H1 (cell line): ENCODE measurements at regions not wholly inside any gene's neighbourhood (a gene's known extent, or its start where the extent isn't known, plus 50 kb on each side); places are given as distances from the start of the nearest gene placed in this dataset.

Experiments
- CTCF ChIA-PET: fragments of 300-600 bp; sonication (Branson Sonifier 250); formaldehyde crosslinking; loops from one replicate; lab custom pipeline; 2021; ENCODE audit not compliant: partially characterized antibody; lab: Charles Lee
- POLR2A ChIA-PET: fragments of 300-600 bp; sonication (Branson Sonifier 250); formaldehyde crosslinking; loops from one replicate; lab custom pipeline; 2021; ENCODE audit warnings: inconsistent platforms; ENCODE audit not compliant: partially characterized antibody; lab: Charles Lee
- DNase-seq, 2 experiments: peaks; one replicate each; pipeline versions ENCODE4 v3.0.0 to v3.0.0-alpha.2; 2010 to 2022; ENCODE audit warnings: low spot score in 2 of 2, low read depth in 1 of 2, mixed read lengths in 1 of 2
- FAIRE-seq: peaks from 2 replicates; lab custom pipeline; 2011; peaks lifted over from hg19 to GRCh38; lab: Jason Lieb, UNC
- H2AFZ ChIP-seq: 2 replicates; pipeline ENCODE4 v1.8.1; 2012; ENCODE audit warnings: low read length, inconsistent platforms
- H2AK5ac ChIP-seq: 2 replicates; pipeline ENCODE4 v1.6.1; 2013; ENCODE audit warnings: low read depth, low read length
- H2BK120ac ChIP-seq: replicated peaks from 2 replicates; pipeline ENCODE3; 2013; ENCODE audit warnings: low read depth, low read length, inconsistent platforms
- H2BK12ac ChIP-seq: 2 replicates; pipeline ENCODE4 v1.6.1; 2013; ENCODE audit warnings: low read depth, low read length
- H2BK15ac ChIP-seq: 2 replicates; pipeline ENCODE4 v1.6.1; 2013; ENCODE audit warnings: low read length
- H2BK20ac ChIP-seq: 2 replicates; pipeline ENCODE4 v1.6.1; 2013; ENCODE audit warnings: low read length
- H2BK5ac ChIP-seq: 2 replicates; pipeline ENCODE4 v1.6.1; 2013; ENCODE audit warnings: low read depth, low read length
- H3K14ac ChIP-seq: 2 replicates; pipeline ENCODE4 v1.6.1; 2013; ENCODE audit warnings: inconsistent platforms; ENCODE audit not compliant: insufficient read length
- H3K18ac ChIP-seq: 2 replicates; pipeline ENCODE4 v1.6.1; 2013; ENCODE audit warnings: low read length; ENCODE audit errors: extremely low read depth
- H3K23ac ChIP-seq: 2 replicates; pipeline ENCODE4 v1.6.1; 2013; ENCODE audit warnings: inconsistent platforms; ENCODE audit not compliant: insufficient read length
- H3K23me2 ChIP-seq: 2 replicates; pipeline ENCODE4 v1.6.1; 2013; ENCODE audit warnings: low read depth, low read length
- H3K27ac ChIP-seq: 2 replicates; pipeline ENCODE4 v1.6.1; 2011; ENCODE audit warnings: low read depth, low read length, inconsistent platforms
- H3K27me3 ChIP-seq, 4 experiments: replicated peaks in 1 of 4; 1 replicate in 1 of 4; 2 replicates in 3 of 4; pipeline versions ENCODE4 v1.6.1 to v1.8.1; 2011 to 2013; ENCODE audit warnings: low read length in 3 of 4, mild to moderate bottlenecking in 3 of 4, inconsistent platforms in 2 of 4, mixed read lengths in 2 of 4, moderate library complexity in 1 of 4; ENCODE audit not compliant: control insufficient read depth in 3 of 4, insufficient read depth in 3 of 4; ENCODE audit errors: extremely low read depth in 1 of 4
- H3K36me3 ChIP-seq, 4 experiments: 2 replicates each; pipeline versions ENCODE4 v1.6.1 to v1.8.1; 2011 to 2013; ENCODE audit warnings: mild to moderate bottlenecking in 4 of 4, low read length in 3 of 4, moderate library complexity in 2 of 4, control low read depth in 1 of 4, inconsistent platforms in 1 of 4; ENCODE audit not compliant: insufficient read depth in 4 of 4, control insufficient read depth in 2 of 4
- H3K4ac ChIP-seq: replicated peaks from 2 replicates; pipeline ENCODE3; 2013; ENCODE audit warnings: low read length, low read depth, mixed read lengths, inconsistent platforms; ENCODE audit not compliant: insufficient read length
- H3K4me1 ChIP-seq, 4 experiments: replicated peaks in 1 of 4; 1 replicate in 1 of 4; 2 replicates in 3 of 4; pipeline versions ENCODE4 v1.6.1 to v1.8.1; 2011 to 2013; ENCODE audit warnings: low read length in 3 of 4, inconsistent platforms in 2 of 4, mixed read lengths in 1 of 4; ENCODE audit not compliant: insufficient read depth in 4 of 4, control insufficient read depth in 3 of 4
- H3K4me2 ChIP-seq, 2 experiments: 2 replicates each; pipeline versions ENCODE4 v1.6.1 to v1.8.1; 2011 to 2013; ENCODE audit warnings: low read depth in 2 of 2, low read length in 2 of 2, control low read depth in 1 of 2, inconsistent platforms in 1 of 2, mild to moderate bottlenecking in 1 of 2; ENCODE audit not compliant: insufficient read depth in 1 of 2
- H3K4me3 ChIP-seq, 4 experiments: fragments of 200-600, 300-600 bp in 1 of 4; sonication (generic), shearing (Covaris generic), sonication (Bioruptor Twin) in 1 of 4; 2 replicates each; pipeline versions ENCODE4 v1.5.1 to v1.8.1; 2011 to 2016; ENCODE audit warnings: low read length in 4 of 4, low read depth in 3 of 4, control low read depth in 2 of 4, inconsistent platforms in 2 of 4, mild to moderate bottlenecking in 2 of 4, mixed read lengths in 1 of 4, moderate library complexity in 1 of 4; ENCODE audit not compliant: insufficient read depth in 2 of 4; ENCODE audit errors: extremely low read depth in 1 of 4
- H3K56ac ChIP-seq: replicated peaks from 2 replicates; pipeline ENCODE3; 2013; ENCODE audit warnings: low read depth, mild to moderate bottlenecking, mixed read lengths, low read length, inconsistent platforms; ENCODE audit not compliant: insufficient read length
- H3K79me1 ChIP-seq: 2 replicates; pipeline ENCODE4 v1.6.1; 2013; ENCODE audit warnings: low read depth, low read length, control low read depth
- H3K79me2 ChIP-seq, 2 experiments: 2 replicates each; pipeline versions ENCODE4 v1.6.1 to v1.8.1; 2012 to 2013; ENCODE audit warnings: low read length in 2 of 2, mild to moderate bottlenecking in 2 of 2, inconsistent platforms in 1 of 2; ENCODE audit not compliant: insufficient read depth in 2 of 2, control insufficient read depth in 1 of 2
- H3K9ac ChIP-seq, 4 experiments: replicated peaks in 1 of 4; 1 replicate in 1 of 4; 2 replicates in 3 of 4; pipeline versions ENCODE4 v1.6.1 to v1.8.1; 2011 to 2013; ENCODE audit warnings: low read depth in 3 of 4, low read length in 3 of 4, control low read depth in 2 of 4, mild to moderate bottlenecking in 2 of 4, moderate library complexity in 2 of 4, inconsistent platforms in 1 of 4; ENCODE audit errors: extremely low read depth in 1 of 4
- H3K9me3 ChIP-seq, 2 experiments: 2 replicates each; pipeline versions ENCODE4 v1.6.1 to v1.8.1; 2012 to 2013; ENCODE audit warnings: mild to moderate bottlenecking in 2 of 2, moderate library complexity in 2 of 2, control low read depth in 1 of 2, inconsistent platforms in 1 of 2, low read depth in 1 of 2, low read length in 1 of 2, mixed read lengths in 1 of 2; ENCODE audit not compliant: insufficient read depth in 2 of 2
- H4K20me1 ChIP-seq, 2 experiments: replicated peaks in 1 of 2; 2 replicates each; pipeline versions ENCODE3 to v1.8.1; 2011 to 2013; ENCODE audit warnings: inconsistent platforms in 2 of 2, low read length in 2 of 2, mild to moderate bottlenecking in 1 of 2; ENCODE audit not compliant: insufficient read depth in 2 of 2, control insufficient read depth in 1 of 2
- H4K5ac ChIP-seq: 2 replicates; pipeline ENCODE4 v1.6.1; 2013; ENCODE audit warnings: low read length, low read depth, mixed read lengths, inconsistent platforms; ENCODE audit not compliant: insufficient read length
- H4K8ac ChIP-seq: 2 replicates; pipeline ENCODE4 v1.8.0; 2013; ENCODE audit warnings: mild to moderate bottlenecking, moderate library complexity, low read length, inconsistent platforms; ENCODE audit not compliant: insufficient read depth; ENCODE audit errors: extremely low read depth
- H4K91ac ChIP-seq: replicated peaks from 2 replicates; pipeline ENCODE3; 2013; ENCODE audit warnings: low read length, mixed read lengths, inconsistent platforms; ENCODE audit not compliant: insufficient read length
- CBX8 ChIP-seq: fragments of 300-800, 300-1000 bp; sonication (generic); IDR thresholded peaks from 2 replicates; pipeline ENCODE4 v1.7.1; 2016; ENCODE audit warnings: low read depth, low read length, borderline replicate concordance
- CHD1 ChIP-seq: IDR thresholded peaks from 2 replicates; pipeline ENCODE4 v1.6.1; 2012; ENCODE audit warnings: low read depth, low read length, improper control_type of control experiment
- EZH2 ChIP-seq: fragments of 200-600 bp; sonication (generic); IDR thresholded peaks from 2 replicates; pipeline ENCODE4 v1.7.1; 2012; ENCODE audit warnings: low read depth, mild to moderate bottlenecking, moderate library complexity, low read length, inconsistent platforms; ENCODE audit not compliant: severe bottlenecking
- HDAC6 ChIP-seq: IDR thresholded peaks from one replicate; pipeline ENCODE4 v1.7.1; 2012; ENCODE audit warnings: low read depth, mild to moderate bottlenecking, inconsistent platforms, low read length, moderate library complexity
- WGBS, 2 experiments: shearing (Covaris generic) in 1 of 2; methylation state at CpG; one replicate each; pipeline versions ENCODE4 v1.1.6 to v1.1.7; 2013 to 2015; ENCODE audit warnings: low lambda C conversion rate in 2 of 2, mixed read lengths in 2 of 2, inconsistent platforms in 1 of 2, low coverage in 1 of 2, missing lambda C conversion rate in 1 of 2; ENCODE audit not compliant: insufficient replicate concordance in 2 of 2, insufficient coverage in 1 of 2, insufficient read length in 1 of 2; ENCODE audit errors: extremely low coverage in 1 of 2, missing lambda C conversion rate in 1 of 2; 5-methylcytosine and 5-hydroxymethylcytosine counted together

- Histone ChIP-seq H3K79me1 (no peaks in the 10 kb centered on the region), H3K23ac (no peak overlapping the region), H3K9ac (no peak overlapping the region), H3K9me3 (peaks cover 20 to 37% of the 10 kb centered on the region in 2 experiments; a peak in 3 of 4 replicates), H4K8ac (no peak overlapping the region), H3K4ac (no peak overlapping the region), H4K91ac (no peak overlapping the region), H3K23me2 (no peaks in the 10 kb centered on the region), H2BK12ac (no peak overlapping the region), H3K18ac (no peak overlapping the region), H3K27ac (no peak overlapping the region), H2AFZ (no peak overlapping the region), H3K4me1 (no peaks in the 10 kb centered on the region), H4K5ac (no peak overlapping the region), H3K14ac (no peak overlapping the region), H2BK120ac (no peak overlapping the region), H2BK20ac (no peak overlapping the region), H3K4me3 (no peak overlapping the region), H3K4me2 (no peak overlapping the region), H2AK5ac (no peak overlapping the region), H3K56ac (no peak overlapping the region), H2BK15ac (no peak overlapping the region), H4K20me1 (no peaks in the 10 kb centered on the region), H3K79me2 (no peaks in the 10 kb centered on the region), H3K27me3 (no peaks in the 10 kb centered on the region), H2BK5ac (no peak overlapping the region), H3K36me3 (no peaks in the 10 kb centered on the region)
- 87% methylated on average over 5 of the region's 5 CpGs; no CpG with 5 or more reads in 1 of the 2 experiments for WGBS, 2 experiments
- CTCF ChIA-PET: interaction anchor here (1.4 to 4.1 kb wide), 2 partner anchors 11 to 14 kb away, joined by 4 to 18 read pairs; no protein-coding TSS in a partner anchor
- TF ChIP-seq HDAC6 (no peak), CHD1 (no peak), EZH2 (no peak), CBX8 (no peak)
- DNase-seq (no peak), FAIRE-seq (no peak)
- POLR2A ChIA-PET: no interaction called here
Measured at GRCh38 chr17:17422217-17422610, 54.6 kb upstream of the MED9 start.
